ENCODE measurements at regions not wholly inside any gene's neighbourhood (a gene's known extent, or its start where the extent isn't known, plus 50 kb on each side); places are given as distances from the start of the nearest gene placed in this dataset.

GRCh38 chr18:50458366-50458765, 83.5 kb downstream of the SKA1 start:
- TF ChIP-seq CTCF (IDR thresholded peaks at IDR 0.05; ENCODE audit: insufficient read depth, low read length) = no peak
- TF ChIP-seq POLR2AphosphoS5 (IDR thresholded peaks at IDR 0.05; ENCODE audit: low read depth) = no peak
